Urothelium cell line (cell line): ENCODE measurements at regions not wholly inside any gene's neighbourhood (a gene's known extent, or its start where the extent isn't known, plus 50 kb on each side); places are given as distances from the start of the nearest gene placed in this dataset.
"Not testable (repeated sequence)": the region's sequence is repeated elsewhere in the genome, so short reads cannot be mapped to it uniquely, and the experiment has no call there.

Experiments
- DNase-seq: peaks from one replicate; pipeline ENCODE4 v3.0.0; 2011; ENCODE audit warnings: low spot score, mixed read lengths
- FAIRE-seq: peaks from 2 replicates; lab custom pipeline; 2011; peaks lifted over from hg19 to GRCh38; lab: Jason Lieb, UNC

DNA sequence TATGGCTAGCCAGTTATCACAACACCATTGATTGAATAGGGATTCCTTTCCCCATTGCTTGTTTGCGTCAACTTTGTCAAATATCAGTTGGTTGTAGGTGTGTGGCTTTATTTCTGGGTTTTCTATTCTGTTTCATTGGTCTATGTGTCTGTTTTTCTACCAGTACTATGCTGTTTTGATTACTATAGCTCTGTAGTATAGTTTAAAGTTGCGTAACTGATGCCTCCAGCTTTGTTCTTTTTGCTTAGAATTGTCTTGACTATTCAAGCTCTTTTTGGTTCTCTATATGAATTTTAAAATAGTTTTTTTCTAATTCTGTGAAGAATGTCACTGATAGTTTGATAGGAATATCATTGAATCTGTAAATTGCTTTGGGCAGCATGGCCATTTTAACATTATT is 194.9 kb upstream of the FN1 start:
- FAIRE-seq, DNase-seq: not testable (repeated sequence)

DNA sequence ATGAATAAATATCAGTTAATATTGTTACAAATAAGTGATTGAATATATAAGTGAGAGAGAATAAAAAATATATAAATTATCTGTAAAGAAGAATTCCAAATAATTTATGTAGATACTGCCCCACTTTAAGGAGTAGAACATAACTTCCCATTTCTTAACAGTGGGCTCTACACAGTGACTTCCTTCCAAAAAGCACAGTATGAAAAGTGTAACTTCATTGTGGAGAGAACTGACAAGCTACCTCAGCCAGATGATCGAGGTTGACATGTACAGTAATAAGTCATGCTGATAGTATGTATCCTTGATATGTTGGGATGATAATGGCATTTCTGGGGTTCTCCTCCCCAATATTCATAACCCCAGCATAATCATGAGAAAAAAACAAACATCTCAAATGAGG is 191.9 kb upstream of the FN1 start:
- peak; percentile 17 for FAIRE-seq
- DNase-seq: no peak

DNA sequence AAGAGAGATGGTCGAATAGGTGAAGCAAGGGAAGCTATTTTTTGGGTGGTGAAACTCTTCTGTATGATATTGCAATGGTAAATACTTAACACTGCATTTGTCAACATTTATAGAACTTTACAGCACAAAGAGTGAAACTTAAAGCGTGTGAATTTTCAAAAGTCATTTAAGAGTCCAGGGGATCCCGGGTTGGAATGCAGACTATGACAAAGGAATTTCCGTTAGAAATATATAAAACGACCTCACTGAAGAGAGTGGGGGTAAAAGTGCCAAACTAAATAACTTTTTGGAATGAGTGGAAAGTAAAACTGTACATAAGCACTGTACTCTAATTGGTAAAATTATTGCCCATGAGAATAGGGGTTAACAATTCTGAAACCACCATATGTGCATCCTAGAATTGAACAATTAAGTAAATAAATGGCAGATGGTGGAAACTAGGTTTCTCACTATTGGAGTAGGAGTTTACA is 191.0 kb upstream of the FN1 start:
- FAIRE-seq (no peak), DNase-seq (no peak)

DNA sequence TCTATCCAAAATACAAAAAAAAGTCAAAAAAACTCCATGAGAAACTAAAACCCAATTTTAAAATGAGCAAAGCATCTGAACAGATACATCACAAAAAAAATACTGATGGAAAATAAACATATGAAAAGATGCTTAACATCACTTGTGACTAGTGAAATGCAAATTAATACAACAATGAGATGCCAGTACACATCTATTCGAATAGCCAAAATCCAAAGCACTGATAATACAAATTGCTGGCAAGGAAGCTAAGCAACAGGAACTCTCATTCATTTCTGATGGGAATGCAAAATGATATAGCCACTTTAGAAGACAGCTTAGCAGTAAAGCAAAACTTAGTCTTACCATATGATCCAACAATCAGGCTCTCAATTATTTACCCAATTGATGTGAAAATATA is 190.2 kb upstream of the FN1 start:
- FAIRE-seq (no peak), DNase-seq (no peak)

DNA sequence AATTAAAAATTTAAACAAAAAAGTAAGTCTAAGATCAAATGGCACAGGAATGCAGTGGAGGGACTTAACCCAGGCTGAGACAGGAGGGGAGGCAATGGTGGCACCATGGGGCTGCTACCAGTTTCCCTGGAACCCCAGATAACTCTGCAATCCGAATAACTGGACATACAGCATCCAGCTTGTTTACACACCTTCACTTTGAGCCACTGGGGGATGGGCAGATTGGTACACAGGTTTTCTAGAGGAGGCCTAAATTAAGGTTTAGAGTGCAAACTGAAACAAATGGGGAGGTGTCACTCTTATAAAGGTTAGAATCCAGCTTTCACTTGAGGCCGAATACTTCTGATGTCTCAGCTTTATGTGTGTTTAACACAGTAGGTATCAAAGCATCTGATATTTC is 189.3 kb upstream of the FN1 start:
- FAIRE-seq: no peak

DNA sequence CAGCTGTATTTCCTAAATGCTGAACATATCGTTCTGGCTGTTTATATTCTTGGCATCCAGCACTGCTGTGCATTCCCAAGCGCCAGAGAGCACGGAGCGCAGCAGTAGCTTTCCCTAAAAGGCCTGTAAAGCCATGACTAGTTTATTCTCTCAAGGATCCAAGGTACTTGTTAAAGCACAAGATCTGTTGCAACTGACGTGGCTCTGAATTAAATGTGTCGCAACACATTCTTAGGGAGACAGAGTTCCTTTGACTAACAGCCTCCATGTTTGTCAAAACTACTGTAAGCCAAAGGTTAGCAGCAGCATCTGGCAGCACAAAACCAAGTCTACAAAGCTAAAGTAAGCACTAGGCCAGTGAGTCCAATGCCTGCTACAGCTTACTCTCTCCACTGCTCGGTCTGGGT is 188.6 kb upstream of the FN1 start:
- no peak for FAIRE-seq
- DNase-seq: no peak

More for the DNA sequence above, 189.3 kb upstream of the FN1 start:
- no peak for DNase-seq

DNA sequence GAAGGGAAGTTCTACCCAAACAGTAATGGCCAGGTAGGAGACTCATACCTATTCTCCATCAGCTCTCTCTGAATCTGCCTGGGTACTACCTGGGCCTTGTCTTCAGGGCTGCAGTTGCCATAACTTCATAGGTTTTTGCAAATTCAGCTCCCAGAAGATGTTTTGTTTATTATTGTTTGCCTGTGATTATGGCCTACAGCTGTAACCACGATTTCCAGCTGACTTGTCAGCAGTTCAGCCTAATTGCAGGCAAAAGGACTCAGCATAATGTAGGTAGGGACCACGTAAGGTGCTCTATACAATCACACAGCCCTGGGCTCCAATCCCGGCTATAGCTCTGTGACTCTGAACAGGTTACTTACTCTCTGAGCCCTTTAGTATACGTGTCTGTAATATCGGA is 187.0 kb upstream of the FN1 start:
- no peak for FAIRE-seq
- no peak for DNase-seq

DNA sequence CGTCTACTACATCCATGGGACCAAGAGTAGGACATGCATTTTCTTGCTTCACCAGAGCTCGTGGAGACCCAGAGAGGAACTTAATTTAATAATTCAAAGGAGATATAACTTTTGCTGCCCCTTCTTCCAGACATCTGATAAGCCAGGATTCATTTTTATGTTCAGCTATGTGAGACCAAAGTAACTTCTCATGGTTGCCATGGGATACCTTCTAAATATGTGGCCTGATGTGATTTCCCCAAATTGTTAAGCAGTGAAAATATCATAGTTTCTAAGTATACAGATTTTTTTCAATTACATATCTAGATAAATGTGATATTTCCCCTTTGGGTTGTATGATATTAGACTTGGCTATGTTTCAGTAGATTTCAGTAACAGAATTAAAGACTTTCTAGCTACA is 185.5 kb upstream of the FN1 start:
- no peak for DNase-seq
- no peak for FAIRE-seq

DNA sequence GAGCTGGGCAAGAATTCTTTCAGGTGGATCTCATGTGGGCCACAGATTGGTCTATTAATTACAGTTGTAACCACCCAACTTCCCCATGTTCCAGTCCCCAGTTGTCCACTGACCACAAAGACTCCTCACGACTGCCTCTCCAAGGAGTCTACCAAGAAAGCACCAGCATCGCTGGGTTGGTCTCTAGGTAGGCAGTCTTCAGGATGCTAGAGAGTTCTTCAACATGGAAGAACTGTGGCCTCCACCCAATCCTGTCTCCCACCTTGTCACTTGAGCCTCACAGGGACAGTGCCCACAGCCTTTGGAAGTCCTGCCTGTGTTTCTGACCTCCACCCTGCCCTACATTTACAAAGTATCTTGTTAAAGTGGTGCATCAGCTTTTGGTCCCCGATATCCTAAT is 184.7 kb upstream of the FN1 start:
- DNase-seq: no peak
- FAIRE-seq: no peak

DNA sequence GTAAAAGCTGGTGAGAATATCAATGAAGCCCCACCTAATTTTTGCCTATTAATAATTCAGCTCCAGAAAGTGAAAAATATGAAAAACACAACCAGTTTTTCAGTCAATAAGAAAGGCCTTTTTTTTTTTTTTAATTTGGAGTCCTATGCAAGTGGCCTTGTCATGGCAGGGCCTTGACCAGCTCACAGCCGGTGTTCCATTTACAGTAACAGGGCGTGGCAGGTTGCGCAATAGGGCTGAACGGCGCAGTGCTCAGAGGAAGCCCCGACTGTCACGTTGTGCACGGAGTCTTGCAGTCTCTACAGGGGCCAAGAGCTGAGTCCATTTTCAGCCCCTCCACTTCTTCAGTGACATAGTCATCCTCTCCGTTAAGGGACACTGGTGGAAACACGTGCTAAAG is 184.1 kb upstream of the FN1 start:
- DNase-seq: peak; percentile 21
- no peak for FAIRE-seq

DNA sequence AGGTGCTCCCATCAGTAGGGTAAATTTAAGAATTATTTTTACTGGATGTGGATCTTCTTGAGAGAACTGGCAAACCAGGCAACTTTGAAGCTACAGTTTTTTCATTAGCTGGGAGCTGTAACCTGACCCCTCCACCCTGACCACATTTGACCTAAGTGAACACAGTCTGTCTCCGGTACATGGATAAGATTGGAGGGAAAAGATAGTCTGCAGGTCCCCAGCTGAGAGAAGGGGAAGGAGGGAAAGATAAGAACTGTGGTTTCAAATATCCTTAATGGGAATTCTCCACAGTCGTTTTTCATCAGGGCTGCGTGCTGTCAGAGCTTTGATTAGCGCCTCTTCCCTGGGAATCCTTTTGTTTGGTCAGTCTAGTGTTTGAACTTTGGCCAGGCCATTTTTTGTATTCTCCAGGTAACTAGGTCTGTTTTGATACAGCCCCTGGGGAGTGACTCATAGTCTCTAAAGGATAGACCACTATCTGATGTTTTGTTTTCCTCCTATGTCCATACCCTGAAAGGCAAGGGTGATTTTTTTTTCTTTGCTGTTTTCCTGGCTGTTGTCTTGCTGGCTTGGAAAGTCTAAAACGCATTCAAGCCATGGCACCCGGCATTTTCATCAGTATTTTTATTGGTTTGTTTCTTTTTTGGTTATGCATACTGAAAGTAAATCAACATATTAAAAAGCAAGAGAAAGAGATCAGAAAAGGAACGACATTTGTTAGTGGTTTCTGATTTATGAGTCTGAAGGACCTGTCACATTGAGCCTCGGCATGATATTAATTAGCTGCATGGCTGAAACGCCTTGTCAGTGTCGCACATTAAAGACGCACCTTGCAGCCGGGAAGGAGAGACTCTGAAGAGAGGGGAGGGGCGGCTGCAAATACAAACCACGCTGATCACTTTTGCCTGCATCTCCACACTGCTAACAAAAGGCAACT is 183.4 kb upstream of the FN1 start:
- DNase-seq: peak; percentile 46
- FAIRE-seq: no peak

DNA sequence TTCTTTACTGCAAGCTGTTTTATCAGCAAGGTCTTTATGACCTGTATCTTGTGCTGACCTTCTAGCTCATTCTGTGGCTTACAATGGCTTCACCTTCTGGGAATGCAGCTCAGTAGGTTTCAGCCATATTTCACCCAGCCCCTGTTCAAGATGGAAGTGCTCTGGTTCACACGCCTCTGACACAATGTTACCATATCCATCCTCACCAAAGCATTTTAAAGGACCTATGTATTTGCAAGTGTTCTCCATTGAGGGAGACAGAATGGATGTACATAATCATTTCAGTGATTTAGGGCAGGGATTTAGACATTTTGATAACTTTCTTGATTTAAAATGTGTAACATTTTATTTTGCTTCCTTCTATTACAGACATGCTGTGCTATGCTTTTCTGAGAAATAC is 182.3 kb upstream of the FN1 start:
- no peak for DNase-seq
- no peak for FAIRE-seq

DNA sequence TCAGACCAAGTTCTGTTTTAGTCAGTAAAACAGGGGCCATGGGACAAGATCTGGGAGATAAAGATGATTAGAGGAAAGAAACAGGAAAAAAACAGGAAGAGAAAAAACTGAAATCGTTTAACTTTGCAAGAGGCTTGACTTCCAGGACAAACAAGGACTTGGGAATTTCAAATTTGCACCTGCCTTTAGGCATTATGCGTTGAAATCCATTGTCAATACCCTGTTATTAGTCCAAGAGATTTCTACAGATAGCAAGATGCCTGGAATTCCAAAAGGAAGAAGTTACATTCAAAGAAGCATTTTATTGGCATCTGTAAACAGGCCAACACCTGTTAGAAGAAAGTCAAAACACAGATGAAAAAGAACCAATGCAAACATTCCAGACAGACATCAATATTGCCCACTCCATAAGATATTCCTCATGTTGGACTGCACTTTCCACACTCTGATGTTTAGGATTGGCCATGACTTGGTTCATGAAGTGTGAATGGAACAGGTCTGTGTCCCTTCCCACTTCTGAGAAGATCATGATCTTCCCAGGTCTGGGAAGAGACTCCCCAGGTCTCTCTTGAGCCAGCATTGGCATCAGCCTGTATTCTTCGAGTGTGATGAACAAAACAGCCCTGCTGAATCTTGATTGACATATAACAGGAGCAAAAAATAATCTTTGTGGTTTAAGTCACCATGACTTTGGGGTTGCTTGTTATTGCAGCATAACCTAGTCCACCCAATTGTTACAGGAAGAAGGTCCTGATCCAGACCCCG is 181.4 kb upstream of the FN1 start:
- DNase-seq (no peak), FAIRE-seq (no peak)

DNA sequence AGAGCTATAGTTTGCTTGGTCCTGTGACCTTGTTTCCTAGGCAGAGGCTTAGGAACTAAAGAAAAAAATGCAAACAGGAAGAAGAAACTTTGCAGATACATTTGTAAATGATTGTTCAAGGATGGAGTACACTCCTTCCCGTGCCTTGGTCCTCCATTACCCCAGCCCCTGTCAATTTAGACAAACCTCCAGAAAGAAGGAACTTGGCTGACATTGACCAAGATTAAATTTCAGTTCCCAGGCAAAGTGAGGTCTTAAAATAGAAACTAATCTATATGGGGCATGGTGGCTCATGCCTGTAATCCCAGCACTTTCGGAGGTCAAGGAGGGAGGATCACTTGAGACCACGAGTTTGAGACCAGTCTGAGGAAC is 179.9 kb upstream of the FN1 start:
- DNase-seq: no peak
- FAIRE-seq: no peak

DNA sequence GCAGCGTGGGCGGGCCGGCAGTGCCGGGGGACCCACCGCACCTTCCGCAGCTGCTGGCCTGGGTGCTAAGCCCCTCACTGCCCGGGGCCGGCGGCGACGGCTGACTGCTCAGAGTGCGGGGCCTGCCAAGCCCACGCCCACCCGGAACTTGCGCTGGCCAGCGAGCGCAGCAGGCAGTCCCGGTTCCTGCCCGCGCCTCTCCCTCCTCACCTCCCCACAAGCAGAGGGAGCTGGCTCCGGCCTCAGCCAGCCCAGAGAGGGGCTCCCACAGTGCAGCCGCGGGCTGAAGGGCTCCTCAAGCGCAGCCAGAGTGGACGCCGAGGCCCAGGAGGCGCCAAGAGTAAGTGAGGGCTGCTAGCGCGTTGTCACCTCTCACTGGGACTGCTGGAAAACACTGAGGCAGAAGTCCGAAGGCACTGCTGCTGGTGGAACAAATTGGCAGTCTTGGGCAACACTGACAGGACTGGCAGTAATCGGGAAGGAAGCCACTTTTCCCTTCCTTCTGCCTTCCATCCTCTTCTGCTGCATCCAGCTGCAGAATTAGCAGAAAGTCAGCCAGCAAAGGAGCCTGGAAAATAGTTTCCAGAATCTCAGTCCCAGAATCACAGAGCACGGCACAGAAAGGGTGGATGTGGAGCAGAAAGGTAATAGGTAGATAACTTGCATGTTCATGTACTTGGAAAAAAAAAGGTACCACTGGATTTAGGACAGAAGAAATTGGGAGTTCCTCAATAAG is 179.4 kb upstream of the FN1 start:
- no peak for DNase-seq
- no peak for FAIRE-seq

DNA sequence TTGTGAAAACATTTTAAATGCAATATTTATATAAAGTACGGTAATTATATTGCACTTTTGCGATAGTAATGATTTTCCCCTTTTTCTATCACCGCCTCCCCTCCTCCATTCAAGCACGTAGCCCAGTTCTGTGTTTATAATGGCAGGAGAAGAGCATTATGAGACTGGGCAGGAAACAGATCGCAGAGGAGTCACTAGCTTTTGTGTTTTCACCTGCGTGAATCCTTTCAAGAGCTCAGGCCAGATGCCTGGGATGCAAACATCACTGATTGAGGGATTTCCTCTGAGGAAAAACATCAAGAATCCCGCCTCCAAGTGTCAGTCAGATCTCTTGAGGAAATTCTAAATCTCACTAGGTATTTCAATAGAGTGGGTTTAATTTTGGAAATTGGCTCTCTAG is 178.4 kb upstream of the FN1 start:
- no peak for FAIRE-seq

DNA sequence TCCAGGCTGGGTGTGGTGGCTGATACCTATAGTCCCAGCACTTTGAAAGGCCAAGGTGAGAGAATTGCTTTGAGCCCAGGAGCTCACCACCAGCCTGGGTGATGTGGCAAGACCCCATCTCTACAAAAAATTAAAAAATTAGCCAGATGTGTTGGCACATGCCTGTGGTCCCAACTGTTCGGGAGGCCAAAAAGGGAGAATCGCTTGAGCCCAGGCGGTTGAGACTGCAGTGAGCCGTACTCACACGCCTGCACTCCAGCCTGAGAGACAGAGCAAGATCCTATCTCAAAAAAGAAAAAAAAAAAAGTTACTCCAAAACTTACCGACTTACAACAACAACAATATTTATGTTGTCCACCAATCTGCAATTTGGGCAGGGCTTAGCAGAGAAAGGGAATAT is 178.0 kb upstream of the FN1 start:
- FAIRE-seq: no peak

More for the DNA sequence above, 178.4 kb upstream of the FN1 start:
- no peak for DNase-seq

DNA sequence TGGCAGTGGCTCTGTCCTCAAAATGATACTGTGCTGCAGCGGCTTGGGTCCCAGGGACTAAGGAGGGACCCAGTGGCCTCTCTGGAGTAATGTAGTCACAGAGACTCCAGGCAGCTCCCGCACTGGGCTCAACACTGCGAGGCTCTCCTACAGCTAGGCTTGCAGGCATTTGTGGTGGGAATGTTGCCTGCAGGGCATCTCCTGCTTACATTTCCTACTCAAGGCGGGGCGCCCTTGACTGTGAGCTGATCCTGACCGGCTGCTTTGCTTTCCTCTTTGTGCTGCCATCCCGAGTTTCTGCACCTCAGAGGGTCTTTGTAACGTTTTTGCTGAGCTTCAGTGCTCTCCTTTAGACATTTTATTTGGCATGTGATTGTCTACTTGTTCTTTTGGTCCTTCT is 177.4 kb upstream of the FN1 start:
- no peak for FAIRE-seq
- no peak for DNase-seq

More for the DNA sequence above, 178.0 kb upstream of the FN1 start:
- no peak for DNase-seq

DNA sequence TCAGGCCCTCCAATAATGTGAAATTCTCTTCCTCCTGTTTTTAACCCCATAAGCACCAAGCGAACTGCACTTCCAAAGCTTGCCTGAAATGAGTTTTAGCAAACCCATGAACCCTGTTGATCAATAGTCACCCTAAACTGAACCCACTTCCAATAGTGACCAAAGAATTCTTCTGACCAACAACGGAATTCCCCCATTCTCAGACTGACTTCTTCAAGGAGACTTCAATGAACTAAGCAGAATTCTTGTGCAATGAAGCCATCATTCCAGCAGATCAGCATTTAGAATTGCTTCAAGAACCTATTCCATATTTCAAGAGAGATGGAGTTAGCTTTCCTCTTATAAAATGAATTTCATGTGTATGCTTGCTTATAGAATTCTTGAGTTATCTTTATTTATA is 176.9 kb upstream of the FN1 start:
- DNase-seq (no peak), FAIRE-seq (no peak)

DNA sequence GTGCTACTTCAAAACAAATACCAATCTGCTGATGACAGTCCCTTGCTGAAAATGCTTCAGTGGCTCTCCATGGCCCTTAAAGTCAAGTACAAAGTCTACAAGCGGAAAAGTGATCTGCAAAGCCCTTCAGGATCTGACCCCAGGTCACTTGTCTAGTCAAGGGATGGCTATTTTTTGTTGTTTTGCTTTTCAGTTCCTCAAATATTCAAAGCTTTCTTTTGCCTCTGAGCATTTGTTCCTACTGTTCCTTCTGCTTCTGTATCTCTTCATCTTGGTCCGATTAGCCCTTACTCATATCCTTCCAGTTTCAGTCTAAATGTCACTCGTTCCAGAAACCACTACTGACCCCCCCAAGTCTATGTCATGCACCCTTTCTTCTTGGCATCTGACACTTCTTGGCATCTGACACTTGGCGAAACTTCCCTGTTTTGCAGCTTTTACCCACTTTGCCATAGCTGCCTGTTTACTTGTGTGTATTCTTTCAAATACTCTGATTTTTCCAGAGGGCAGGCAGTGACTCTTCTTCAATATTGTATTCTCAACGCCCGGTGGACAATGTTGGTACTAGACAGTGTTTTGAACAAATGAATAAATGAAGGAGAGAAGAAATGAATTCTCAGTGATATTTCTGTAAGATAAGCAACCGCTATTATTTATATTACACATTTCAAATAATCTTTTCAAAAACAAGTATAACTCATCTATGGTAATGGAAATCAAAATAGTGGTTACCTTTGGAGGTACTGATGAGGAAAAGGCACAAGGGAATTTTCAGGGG is 175.9 kb upstream of the FN1 start:
- FAIRE-seq: no peak
- DNase-seq: no peak
